BLaER1 (cell line): ENCODE measurements at regions not wholly inside any gene's neighbourhood (a gene's known extent, or its start where the extent isn't known, plus 50 kb on each side); places are given as distances from the start of the nearest gene placed in this dataset.
"Not testable (repeated sequence)": the region's sequence is repeated elsewhere in the genome, so short reads cannot be mapped to it uniquely, and the experiment has no call there.

Experiments
- H3K27ac ChIP-seq: shearing (Covaris generic); formaldehyde crosslinking; 2 replicates; pipeline ENCODE4 v1.8.1; 2022
- H3K27me3 ChIP-seq: shearing (Covaris generic); formaldehyde crosslinking; 2 replicates; pipeline ENCODE4 v1.8.1; 2022
- H3K36me3 ChIP-seq: shearing (Covaris generic); formaldehyde crosslinking; 2 replicates; pipeline ENCODE4 v1.8.1; 2022
- H3K4me1 ChIP-seq: shearing (Covaris generic); formaldehyde crosslinking; 2 replicates; pipeline ENCODE4 v1.8.1; 2022
- H3K4me2 ChIP-seq: shearing (Covaris generic); formaldehyde crosslinking; 2 replicates; pipeline ENCODE4 v1.8.1; 2022
- H3K4me3 ChIP-seq: shearing (Covaris generic); formaldehyde crosslinking; 2 replicates; pipeline ENCODE4 v1.8.1; 2022
- H3K9ac ChIP-seq: shearing (Covaris generic); formaldehyde crosslinking; 2 replicates; pipeline ENCODE4 v1.8.1; 2022
- H3K9me3 ChIP-seq: shearing (Covaris generic); formaldehyde crosslinking; 2 replicates; pipeline ENCODE4 v1.8.1; 2022
- H4K20me1 ChIP-seq: shearing (Covaris generic); formaldehyde crosslinking; 2 replicates; pipeline ENCODE4 v1.8.1; 2022
- Cebpa-rat ChIP-seq: shearing (Covaris generic); IDR thresholded peaks from 2 replicates; pipeline ENCODE4 v1.8.1; 2022

GRCh38 chr11:109668973-109669634 is 247.1 kb downstream of the C11orf87 start:
- Histone ChIP-seq H4K20me1 (no peaks in the 10 kb centered on the region), H3K4me3 (no peak overlapping the region), H3K36me3 (no peaks in the 10 kb centered on the region), H3K9ac (no peak overlapping the region), H3K27me3 (no peaks in the 10 kb centered on the region), H3K27ac (no peak overlapping the region), H3K4me1 (no peaks in the 10 kb centered on the region), H3K4me2 (no peak overlapping the region), H3K9me3 (no peaks in the 10 kb centered on the region)
- TF ChIP-seq Cebpa-rat, result no peak

DNA sequence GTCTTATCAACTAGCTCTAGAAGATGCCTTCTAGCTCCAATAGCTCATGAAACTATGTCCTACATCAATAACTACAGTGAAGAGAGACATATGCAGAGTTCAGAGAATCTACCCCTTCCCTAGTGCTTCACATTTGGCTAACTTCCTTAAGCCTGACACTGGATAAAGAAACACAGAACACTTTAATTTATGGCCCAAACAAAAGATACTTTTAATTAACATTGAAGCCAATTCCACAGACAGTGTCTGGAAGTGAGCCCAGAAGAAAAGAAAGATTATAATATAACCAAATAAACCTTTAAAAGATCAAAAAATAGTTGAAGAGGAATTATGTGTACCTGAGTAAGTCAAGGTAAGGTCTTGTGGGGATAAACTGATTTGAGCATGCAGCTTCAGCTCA is 255.2 kb downstream of the C11orf87 start:
- no peaks in the 10 kb centered on the region for H3K36me3 ChIP-seq
- H3K4me2 ChIP-seq, result no peak overlapping the region
- H3K9me3 ChIP-seq, result no peaks in the 10 kb centered on the region
- H3K27me3 ChIP-seq, result no peaks in the 10 kb centered on the region
- no peaks in the 10 kb centered on the region for H3K4me1 ChIP-seq
- no peaks in the 10 kb centered on the region for H4K20me1 ChIP-seq
- H3K27ac ChIP-seq, result no peak overlapping the region
- H3K9ac ChIP-seq, result no peak overlapping the region
- no peak for TF ChIP-seq Cebpa-rat
- no peak overlapping the region for H3K4me3 ChIP-seq

GRCh38 chr11:109677876-109678275 is 255.9 kb downstream of the C11orf87 start:
- Histone ChIP-seq H3K36me3 (no peaks in the 10 kb centered on the region), H3K4me2 (no peak overlapping the region), H3K4me1 (no peaks in the 10 kb centered on the region), H3K27ac (no peak overlapping the region), H3K9me3 (no peaks in the 10 kb centered on the region), H4K20me1 (no peaks in the 10 kb centered on the region), H3K4me3 (no peak overlapping the region), H3K9ac (no peak overlapping the region), H3K27me3 (no peaks in the 10 kb centered on the region)
- TF ChIP-seq Cebpa-rat, result no peak

DNA sequence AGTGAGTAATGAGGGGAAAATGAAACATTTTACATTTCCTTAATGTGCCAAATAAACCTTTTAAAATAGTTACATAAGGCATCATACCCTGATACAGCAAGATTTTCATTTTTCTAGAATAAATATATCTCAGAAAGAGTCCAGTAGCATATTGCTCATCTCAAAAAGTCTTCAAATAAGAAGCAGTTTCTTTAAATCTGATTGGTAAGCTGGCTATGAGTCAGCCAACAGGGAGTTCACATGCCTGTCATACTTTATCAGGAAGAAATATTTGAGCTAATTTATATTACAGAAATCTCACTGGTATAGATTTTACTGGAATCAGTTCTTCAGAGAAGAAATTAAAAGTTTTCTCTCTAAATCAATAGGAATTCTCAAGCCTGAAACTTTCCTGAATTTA is 258.1 kb downstream of the C11orf87 start:
- Histone ChIP-seq H3K4me3 (no peak overlapping the region), H3K4me1 (no peaks in the 10 kb centered on the region), H3K9me3 (no peaks in the 10 kb centered on the region), H4K20me1 (no peaks in the 10 kb centered on the region), H3K4me2 (no peak overlapping the region), H3K9ac (no peak overlapping the region), H3K36me3 (no peaks in the 10 kb centered on the region), H3K27me3 (no peaks in the 10 kb centered on the region), H3K27ac (no peak overlapping the region)
- no peak for TF ChIP-seq Cebpa-rat

DNA sequence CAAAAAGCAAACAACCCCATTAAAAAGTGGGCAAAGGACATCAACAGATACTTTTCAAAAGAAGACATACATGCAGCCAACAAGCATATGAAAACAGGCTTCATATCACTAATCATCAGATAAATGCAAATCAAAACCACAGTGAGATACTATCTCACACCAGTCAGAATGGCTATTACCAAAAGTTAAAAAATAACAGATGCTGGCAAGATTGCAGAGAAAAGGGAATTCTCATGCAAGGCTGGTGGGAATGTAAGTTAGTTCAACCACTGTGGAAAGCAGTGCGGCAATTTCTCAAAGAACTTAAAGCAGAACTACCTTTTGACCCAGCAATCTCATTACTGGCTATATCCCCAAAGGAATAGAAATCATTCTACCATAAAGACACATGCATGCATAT is 260.8 kb downstream of the C11orf87 start:
- H3K4me1 ChIP-seq, H3K4me3 ChIP-seq, H4K20me1 ChIP-seq, H3K4me2 ChIP-seq, H3K9ac ChIP-seq, H3K36me3 ChIP-seq, H3K27me3 ChIP-seq, H3K9me3 ChIP-seq, H3K27ac ChIP-seq: not testable (repeated sequence)

GRCh38 chr11:109695696-109696095 is 273.7 kb downstream of the C11orf87 start:
- H3K4me3 ChIP-seq, result no peak overlapping the region
- no peak overlapping the region for H3K27ac ChIP-seq
- H4K20me1 ChIP-seq, result no peaks in the 10 kb centered on the region
- TF ChIP-seq Cebpa-rat, result no peak
- no peak overlapping the region for H3K4me2 ChIP-seq
- H3K4me1 ChIP-seq, result no peaks in the 10 kb centered on the region
- H3K27me3 ChIP-seq, result no peaks in the 10 kb centered on the region
- no peaks in the 10 kb centered on the region for H3K36me3 ChIP-seq
- no peak overlapping the region for H3K9ac ChIP-seq
- H3K9me3 ChIP-seq, result peaks cover 19% of the 10 kb centered on the region

DNA sequence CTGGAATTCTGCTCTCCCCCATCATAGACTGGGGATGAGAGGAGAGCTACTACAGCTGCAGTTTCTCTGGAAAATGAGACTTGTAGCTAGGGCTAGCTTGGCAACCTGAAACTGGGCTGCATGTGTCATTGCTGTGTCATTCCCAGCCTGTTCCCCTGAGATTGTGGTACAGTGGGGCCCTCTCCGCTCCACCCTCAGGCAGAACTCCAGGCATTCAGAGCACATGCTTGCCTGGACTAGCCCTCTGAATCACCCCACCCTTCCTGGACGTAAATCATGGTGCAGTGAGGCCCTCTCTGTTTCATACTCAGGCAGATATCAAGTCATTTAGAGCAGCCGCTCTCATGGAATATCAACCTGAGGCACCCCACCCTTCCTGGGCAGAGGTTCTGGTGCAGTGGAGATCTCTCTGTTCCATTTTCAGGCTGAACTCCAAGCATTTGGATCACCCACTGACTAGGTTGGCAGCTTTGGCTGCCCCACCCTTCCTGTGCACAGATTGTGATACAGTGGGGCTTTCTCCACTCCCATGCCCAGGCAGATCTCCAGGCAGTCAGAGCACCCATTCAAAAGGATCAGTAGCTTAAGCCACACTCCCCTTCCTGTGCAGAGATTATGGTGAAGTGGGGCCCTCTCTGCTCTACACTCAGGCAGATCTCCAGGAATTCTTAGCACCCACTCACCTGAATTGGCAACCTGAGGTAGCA is 274.4 kb downstream of the C11orf87 start:
- no peak for TF ChIP-seq Cebpa-rat
- Histone ChIP-seq H3K27ac (no peak overlapping the region), H4K20me1 (no peaks in the 10 kb centered on the region), H3K4me3 (no peak overlapping the region), H3K9me3 (peaks cover 19% of the 10 kb centered on the region), H3K36me3 (no peaks in the 10 kb centered on the region), H3K27me3 (no peaks in the 10 kb centered on the region), H3K9ac (no peak overlapping the region), H3K4me1 (no peaks in the 10 kb centered on the region), H3K4me2 (no peak overlapping the region)

- Histone ChIP-seq H4K20me1 (no peaks in the 10 kb centered on the region), H3K27me3 (no peaks in the 10 kb centered on the region), H3K27ac (no peak overlapping the region), H3K4me1 (no peaks in the 10 kb centered on the region), H3K4me3 (no peak overlapping the region), H3K36me3 (no peaks in the 10 kb centered on the region), H3K9me3 (peaks cover 19% of the 10 kb centered on the region), H3K9ac (no peak overlapping the region), H3K4me2 (no peak overlapping the region)
- TF ChIP-seq Cebpa-rat, result no peak
Measured at GRCh38 chr11:109697140-109697843, 275.3 kb downstream of the C11orf87 start.

DNA sequence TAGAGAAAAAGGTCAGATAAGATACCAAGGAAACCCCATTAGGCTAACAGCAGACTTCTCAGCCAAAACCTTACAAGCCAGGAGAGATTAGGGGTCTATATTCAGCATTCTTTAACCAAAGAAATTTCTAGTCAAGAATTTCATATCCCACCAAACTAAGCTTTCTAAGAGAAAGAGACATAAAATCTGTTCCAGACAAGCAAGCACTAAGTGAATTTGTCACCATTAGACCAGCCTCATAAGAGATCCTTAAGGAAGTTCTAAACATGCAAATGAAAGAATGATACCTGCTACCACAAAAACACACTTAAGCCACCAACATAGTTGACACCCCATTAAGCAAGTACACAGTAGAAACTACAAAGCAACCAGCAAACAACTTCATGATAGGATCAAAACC is 276.2 kb downstream of the C11orf87 start:
- H3K27me3 ChIP-seq, result no peaks in the 10 kb centered on the region
- no peak for TF ChIP-seq Cebpa-rat
- H3K4me3 ChIP-seq, result no peak overlapping the region

DNA sequence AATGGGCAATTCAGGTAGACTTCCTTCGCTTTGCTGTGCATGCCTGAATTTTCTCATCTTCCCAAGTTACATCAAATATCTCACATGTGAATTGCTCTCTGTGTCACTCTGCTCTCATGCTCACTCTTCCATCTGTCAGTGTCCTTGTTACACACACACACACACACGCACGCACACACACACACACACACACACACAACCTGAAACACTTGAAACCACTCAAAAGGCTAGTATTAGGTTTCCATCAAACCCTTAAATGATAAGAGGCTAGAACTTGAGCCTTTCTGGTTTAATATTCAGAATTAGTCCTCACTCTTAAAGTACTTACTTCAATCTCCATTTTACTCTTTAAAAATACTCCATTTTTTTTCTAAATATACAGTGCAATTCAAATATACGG is 282.4 kb downstream of the C11orf87 start:
- Histone ChIP-seq H3K36me3 (no peaks in the 10 kb centered on the region), H4K20me1 (no peaks in the 10 kb centered on the region), H3K27me3 (no peaks in the 10 kb centered on the region), H3K9me3 (no peaks in the 10 kb centered on the region), H3K27ac (no peak overlapping the region), H3K4me2 (no peak overlapping the region), H3K9ac (no peak overlapping the region), H3K4me3 (no peak overlapping the region), H3K4me1 (no peaks in the 10 kb centered on the region)
- TF ChIP-seq Cebpa-rat, result no peak

More for the DNA sequence above, 276.2 kb downstream of the C11orf87 start:
- no peak overlapping the region for H3K27ac ChIP-seq
- H3K36me3 ChIP-seq, result no peaks in the 10 kb centered on the region
- H3K4me2 ChIP-seq, result no peak overlapping the region
- H3K4me1 ChIP-seq, result no peaks in the 10 kb centered on the region
- no peaks in the 10 kb centered on the region for H4K20me1 ChIP-seq
- no peak overlapping the region for H3K9ac ChIP-seq
- H3K9me3 ChIP-seq, result peaks cover 19% of the 10 kb centered on the region
